ENCODE measurements at regions not wholly inside any gene's neighbourhood (a gene's known extent, or its start where the extent isn't known, plus 50 kb on each side); places are given as distances from the start of the nearest gene placed in this dataset.
"Not testable (repeated sequence)": the region's sequence is repeated elsewhere in the genome, so short reads cannot be mapped to it uniquely, and the experiment has no call there.

DNA sequence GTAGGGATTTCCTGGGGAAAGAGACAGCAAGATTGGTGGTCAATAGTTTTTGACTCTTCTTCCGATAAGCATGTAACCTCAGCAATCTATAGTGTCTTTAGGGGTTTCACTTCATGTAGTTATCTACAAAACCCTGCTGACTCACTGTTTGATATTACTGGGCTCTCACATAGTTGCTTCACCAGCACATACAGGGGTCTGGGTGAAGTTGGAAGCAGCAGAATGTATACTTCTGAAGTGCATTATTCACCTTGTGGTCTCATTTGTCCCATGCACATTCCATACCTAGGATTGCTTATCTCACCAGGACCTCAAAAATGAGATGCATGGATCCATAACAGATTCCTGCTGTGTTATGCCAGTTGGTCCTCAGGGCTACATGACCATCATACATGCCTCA, 280.0 kb downstream of the LRIG3 start:
- no peak for DNase-seq (ENCODE audit: low read depth in 2 of 2)

- no peak for DNase-seq (ENCODE audit: low read depth in 2 of 2)
Observed at GRCh38 chr12:58645946-58646345, 274.4 kb downstream of the LRIG3 start.

DNA sequence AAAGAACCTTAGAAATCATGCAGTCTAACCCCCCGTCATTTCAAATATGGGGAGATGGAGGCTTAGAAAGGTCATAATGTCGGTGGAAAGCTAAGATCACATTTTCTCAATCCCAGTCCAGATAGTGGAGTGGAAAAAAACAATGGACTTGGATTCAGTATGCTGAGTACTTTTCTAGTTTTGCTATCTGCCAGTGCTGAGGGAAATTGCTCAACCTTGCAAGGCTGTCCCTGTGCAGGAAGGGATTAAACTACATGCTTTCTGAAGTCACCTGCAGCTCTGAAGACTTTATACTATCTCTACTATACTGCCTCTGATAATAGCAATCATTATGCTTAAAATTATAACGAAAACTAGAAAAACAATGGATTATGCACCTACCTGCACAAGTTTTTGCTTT, 272.8 kb downstream of the LRIG3 start:
- DNase-seq (ENCODE audit: low read depth in 2 of 2) = no peak

DNA sequence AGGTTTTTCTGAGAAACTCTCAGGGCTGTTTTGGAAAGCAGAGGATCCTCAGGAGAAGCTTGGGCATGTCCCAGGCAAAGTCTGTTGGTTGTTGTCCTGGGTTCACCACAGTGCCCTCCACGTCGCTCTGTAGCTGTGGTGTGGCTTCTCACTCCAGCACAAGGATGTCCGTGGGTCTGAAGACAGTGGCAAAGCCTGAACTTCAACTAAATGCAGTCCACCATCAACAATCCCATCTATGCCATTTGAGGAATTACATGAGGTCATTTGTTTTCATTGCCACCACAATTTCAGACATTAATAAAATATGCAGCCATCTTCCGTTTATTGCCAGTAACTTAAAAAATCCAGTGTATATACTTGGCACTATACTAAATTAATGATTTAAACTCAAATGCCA, 272.1 kb downstream of the LRIG3 start:
- no peak for DNase-seq (ENCODE audit: low read depth in 2 of 2)

DNA sequence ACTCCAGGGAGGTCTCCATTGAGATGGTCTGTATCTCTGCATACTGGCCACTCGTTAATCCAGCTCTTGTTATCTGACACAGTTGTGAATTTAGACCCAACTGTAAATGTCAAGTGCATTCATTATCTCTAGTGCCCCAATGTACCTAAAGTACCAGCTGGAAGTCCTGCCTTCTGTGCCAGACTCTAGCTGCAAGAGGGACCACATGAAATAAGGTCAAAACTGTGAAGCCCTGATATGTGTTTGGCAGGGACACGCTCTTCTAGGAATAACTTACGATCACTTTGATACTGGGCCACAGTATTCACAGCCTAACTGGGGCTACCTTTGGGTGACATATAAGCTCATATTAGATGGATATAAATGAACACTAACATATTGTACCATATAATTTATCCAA, 268.5 kb downstream of the LRIG3 start:
- DNase-seq (ENCODE audit: low read depth in 2 of 2) = no peak

DNA sequence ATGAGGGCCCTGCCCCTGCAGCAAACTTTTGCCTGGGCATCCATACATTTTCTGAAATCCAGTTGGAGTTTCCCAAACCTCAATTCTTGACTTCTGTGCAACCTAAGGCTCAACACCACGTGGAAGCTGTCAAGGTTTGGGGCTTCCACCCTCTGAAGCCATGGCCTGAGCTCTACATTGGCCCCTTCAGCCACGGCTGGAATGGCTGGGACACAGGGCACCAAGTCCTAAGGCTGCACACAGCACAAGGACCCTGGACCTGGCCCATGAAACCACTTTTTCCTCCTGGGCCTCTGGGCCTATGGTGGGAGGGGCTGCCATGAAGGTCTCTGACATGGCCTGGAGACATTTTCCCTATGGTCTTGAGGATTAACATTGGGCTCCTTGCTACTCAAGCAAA, 266.3 kb downstream of the LRIG3 start:
- no peak for DNase-seq (ENCODE audit: low read depth in 2 of 2)

GRCh38 chr12:58655375-58655774, 264.9 kb downstream of the LRIG3 start:
- DNase-seq (ENCODE audit: low read depth in 2 of 2) = no peak

- DNase-seq (ENCODE audit: low read depth in 2 of 2) = no peak
Observed at GRCh38 chr12:58656254-58657009, 263.9 kb downstream of the LRIG3 start.

DNA sequence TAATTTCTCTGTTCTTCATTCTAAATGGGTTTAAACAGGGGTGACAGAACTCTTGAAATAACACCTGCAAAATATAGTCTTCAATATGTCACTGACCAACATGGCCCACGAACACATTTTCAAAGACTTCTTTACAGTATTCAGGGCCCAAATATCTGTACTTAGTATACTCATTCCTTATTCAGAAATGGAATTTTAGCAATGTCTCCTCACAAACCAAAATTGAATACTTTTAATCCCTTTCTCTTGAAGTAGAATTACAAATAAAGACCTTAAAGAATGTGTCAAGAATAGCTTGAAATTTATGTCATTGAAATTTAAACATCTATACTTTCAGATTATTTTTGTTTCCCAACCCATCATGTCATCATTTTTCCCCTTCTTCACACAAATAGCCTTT, 263.1 kb downstream of the LRIG3 start:
- no peak for DNase-seq (ENCODE audit: low read depth in 2 of 2)

- no peak for DNase-seq (ENCODE audit: low read depth in 2 of 2)
Observed at GRCh38 chr12:58665375-58665774, 254.9 kb downstream of the LRIG3 start.

DNA sequence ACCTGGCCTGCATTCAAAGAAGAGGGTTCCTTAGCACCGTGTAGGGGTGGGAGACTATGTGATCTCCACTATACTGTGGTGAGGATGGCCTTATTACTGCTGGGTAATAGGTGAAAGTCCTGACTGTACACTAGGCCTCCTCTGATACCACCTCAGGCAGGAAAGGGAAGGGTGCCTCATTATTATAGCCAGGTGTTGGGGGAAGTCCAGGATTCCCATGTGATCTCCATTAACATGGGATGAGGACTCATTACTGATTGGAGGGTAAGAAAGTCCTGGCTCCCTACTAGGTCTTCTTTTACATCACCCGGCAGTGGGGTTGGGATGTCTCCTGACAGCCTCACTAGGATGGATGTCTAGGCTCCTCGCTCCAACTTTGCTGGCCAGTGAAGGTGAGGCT, 252.1 kb downstream of the LRIG3 start:
- DNase-seq (ENCODE audit: low read depth in 2 of 2) = no peak

DNA sequence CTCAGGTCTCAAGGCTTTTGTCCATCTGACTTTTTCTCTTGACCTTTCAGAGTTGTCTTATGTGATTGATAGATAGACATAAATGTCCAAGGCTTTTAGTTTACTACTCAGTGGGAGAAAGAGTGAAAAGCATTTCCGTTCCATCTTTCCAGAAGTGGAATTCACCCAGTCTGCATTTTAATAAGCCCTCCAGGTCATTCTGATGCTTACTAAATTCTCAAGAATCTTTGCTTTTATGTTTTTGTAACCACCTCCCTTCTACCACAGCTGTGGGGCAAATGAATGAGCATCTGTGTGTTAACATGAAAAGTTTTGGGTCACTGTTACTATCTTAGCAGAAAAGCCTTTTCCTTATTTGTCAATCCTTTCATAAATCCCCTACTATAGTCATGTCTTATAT, 251.4 kb downstream of the LRIG3 start:
- no peak for DNase-seq (ENCODE audit: low read depth in 2 of 2)

DNA sequence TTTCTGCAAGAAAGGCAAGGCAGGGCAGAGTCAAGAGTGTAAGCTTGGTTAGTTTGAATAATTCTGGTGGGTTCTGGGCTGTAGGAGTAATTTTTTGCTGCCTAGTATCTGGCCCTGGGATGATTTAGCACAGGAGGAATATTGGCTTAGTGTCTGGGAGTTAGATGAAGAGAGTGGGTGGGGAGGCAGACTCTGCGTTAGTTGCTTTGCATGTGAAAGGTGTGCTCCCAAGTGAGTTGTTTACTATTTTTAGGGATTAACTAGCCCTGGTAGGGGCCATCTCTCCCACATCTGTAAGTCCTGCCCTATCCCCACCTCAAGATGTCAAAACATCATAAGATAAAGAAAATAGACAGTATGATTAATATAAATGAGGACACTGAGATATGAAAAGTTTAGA, 249.7 kb downstream of the LRIG3 start:
- DNase-seq (ENCODE audit: low read depth in 2 of 2) = no peak

- no peak for DNase-seq (ENCODE audit: low read depth in 2 of 2)
Observed at GRCh38 chr12:58671196-58671595, 249.1 kb downstream of the LRIG3 start.

- no peak for DNase-seq (ENCODE audit: low read depth in 2 of 2)
Observed at GRCh38 chr12:58673021-58673420, 247.3 kb downstream of the LRIG3 start.

GRCh38 chr12:58677833-58678232, 242.5 kb downstream of the LRIG3 start:
- not testable (repeated sequence) for DNase-seq (ENCODE audit: low read depth in 2 of 2)

- no peak for DNase-seq (ENCODE audit: low read depth in 2 of 2)
Observed at GRCh38 chr12:58678753-58679152, 241.6 kb downstream of the LRIG3 start.

GRCh38 chr12:58681730-58682129, 238.6 kb downstream of the LRIG3 start:
- DNase-seq (ENCODE audit: low read depth in 2 of 2) = no peak

GRCh38 chr12:58695263-58695662, 225.0 kb downstream of the LRIG3 start:
- no peak for DNase-seq (ENCODE audit: low read depth in 2 of 2)

- no peak for DNase-seq (ENCODE audit: low read depth in 2 of 2)
Observed at GRCh38 chr12:58701536-58701935, 218.8 kb downstream of the LRIG3 start.

DNA sequence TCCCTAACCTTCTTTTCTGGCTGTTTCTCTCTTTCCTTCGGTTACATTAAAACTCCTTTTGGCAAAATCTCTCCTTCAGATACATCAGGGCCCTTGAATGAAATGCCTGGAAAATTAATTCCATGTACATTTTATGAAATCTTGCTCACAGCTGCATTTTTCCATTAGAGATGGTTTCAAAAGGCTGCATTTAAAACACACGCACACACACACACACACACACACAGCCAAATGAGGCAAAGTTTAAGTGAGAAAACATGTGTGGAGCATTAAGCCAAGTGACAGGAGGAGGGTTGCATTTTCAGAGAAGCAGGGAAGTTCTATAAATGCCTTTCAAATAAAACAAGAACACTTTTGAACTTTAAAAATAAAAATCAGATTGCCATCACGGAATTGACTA, 216.4 kb downstream of the LRIG3 start:
- no peak for DNase-seq (ENCODE audit: low read depth in 2 of 2)

DNA sequence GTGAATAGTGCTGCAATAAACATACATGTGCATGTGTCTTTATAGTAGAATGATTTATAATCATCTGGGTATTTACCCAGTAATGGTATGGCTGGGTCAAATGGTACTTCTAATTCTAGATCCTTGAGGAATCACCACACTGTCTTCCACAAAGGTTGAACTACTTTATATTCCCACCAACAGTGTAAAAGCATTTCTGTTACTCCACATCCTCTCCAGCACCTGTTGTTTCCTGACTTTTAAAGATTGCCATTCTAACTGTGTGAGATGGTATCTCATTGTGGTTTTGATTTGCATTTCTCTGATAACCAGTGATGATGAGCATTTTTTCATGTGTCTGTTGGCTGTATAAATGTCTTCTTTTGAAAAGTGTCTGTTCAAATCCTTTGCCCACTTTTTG, 215.5 kb downstream of the LRIG3 start:
- DNase-seq (ENCODE audit: low read depth in 2 of 2) = not testable (repeated sequence)

DNA sequence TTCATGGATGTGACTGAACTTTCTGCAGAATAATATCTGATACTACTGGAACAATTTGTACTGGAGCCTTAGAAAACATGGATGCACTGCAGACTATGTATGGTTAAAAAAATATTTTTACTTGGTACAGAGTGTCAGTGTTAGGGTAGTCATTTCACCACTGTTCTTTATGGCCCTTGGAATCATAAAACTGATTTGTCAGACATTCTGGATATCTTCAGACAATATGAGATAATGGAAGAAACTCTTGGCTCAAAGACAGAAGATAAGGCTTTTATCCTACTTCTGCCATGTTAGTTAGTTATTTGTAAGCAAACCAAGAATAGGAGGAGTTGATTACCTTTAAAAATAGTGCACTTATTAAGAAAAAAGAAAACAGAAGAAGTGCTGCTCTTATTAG, 209.4 kb downstream of the LRIG3 start:
- DNase-seq (ENCODE audit: low read depth in 2 of 2) = no peak

DNA sequence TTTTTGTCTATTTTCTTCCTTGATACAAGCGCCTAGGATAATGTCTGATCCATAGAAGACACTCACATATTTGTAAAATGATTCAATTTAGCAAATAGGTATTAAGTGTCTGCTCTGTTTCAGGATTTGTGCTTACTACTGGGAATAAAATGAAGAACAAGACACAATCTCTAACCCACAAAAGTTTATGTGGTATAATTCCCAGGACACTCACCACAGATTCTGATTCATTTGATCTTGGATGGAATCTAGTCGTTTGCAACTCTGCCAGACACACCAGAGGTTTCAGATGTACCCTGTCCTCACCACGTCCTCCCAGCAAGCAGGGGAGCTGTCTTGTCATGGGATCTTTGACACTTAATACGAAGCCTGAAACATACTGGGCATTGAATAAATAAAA, 208.3 kb downstream of the LRIG3 start:
- no peak for DNase-seq (ENCODE audit: low read depth in 2 of 2)

All from lung microvascular endothelial cell (primary cell).